CD14-positive monocyte (primary cell): ENCODE measurements at regions not wholly inside any gene's neighbourhood (a gene's known extent, or its start where the extent isn't known, plus 50 kb on each side); places are given as distances from the start of the nearest gene placed in this dataset.

Source experiments
- DNase-seq, 3 donors: peaks; one replicate each; pipeline ENCODE4 v3.0.0-alpha.2; 2011 to 2022
- H2AFZ ChIP-seq: 2 replicates; pipeline ENCODE4 v1.6.0; 2012; ENCODE audit warnings: mild to moderate bottlenecking, low read depth, low read length, inconsistent platforms; ENCODE audit not compliant: insufficient read depth, poor library complexity, severe bottlenecking
- H3K27ac ChIP-seq, 2 donors: 1 replicate in 1 of 2; 2 replicates in 1 of 2; pipeline ENCODE4 v1.5.1; 2012 to 2013; ENCODE audit warnings: low read length in 2 of 2, control low read depth in 1 of 2, inconsistent platforms in 1 of 2, low read depth in 1 of 2, mild to moderate bottlenecking in 1 of 2
- H3K27me3 ChIP-seq, 2 donors: one replicate each; pipeline versions ENCODE4 v1.6.0 to v1.6.1; 2011 to 2013; ENCODE audit warnings: low read length in 2 of 2; ENCODE audit not compliant: control insufficient read depth in 2 of 2, insufficient read depth in 2 of 2
- H3K36me3 ChIP-seq, 2 donors: replicated peaks in 1 of 2; 1 replicate in 1 of 2; 2 replicates in 1 of 2; pipeline versions ENCODE4 v1.5.1 to v1.6.1; 2012 to 2013; ENCODE audit warnings: low read length in 2 of 2, control low read depth in 1 of 2, inconsistent platforms in 1 of 2, mild to moderate bottlenecking in 1 of 2; ENCODE audit not compliant: insufficient read depth in 2 of 2, control insufficient read depth in 1 of 2
- H3K4me1 ChIP-seq, 2 donors: 1 replicate in 1 of 2; 2 replicates in 1 of 2; pipeline versions ENCODE4 v1.5.1 to v1.6.1; 2012 to 2013; ENCODE audit warnings: low read length in 2 of 2, control low read depth in 1 of 2, inconsistent platforms in 1 of 2, mild to moderate bottlenecking in 1 of 2, moderate library complexity in 1 of 2; ENCODE audit not compliant: insufficient read depth in 2 of 2, control insufficient read depth in 1 of 2
- H3K4me2 ChIP-seq: replicated peaks from 2 replicates; pipeline ENCODE3; 2012; ENCODE audit warnings: low read length, moderate library complexity, mild to moderate bottlenecking; ENCODE audit not compliant: poor library complexity, severe bottlenecking; ENCODE audit errors: extremely low read depth
- H3K4me3 ChIP-seq, 3 experiments: fragments of 200-600 bp in 1 of 3; sonication (generic) in 1 of 3; replicated peaks in 1 of 3; 1 replicate in 2 of 3; 2 replicates in 1 of 3; pipeline ENCODE4 v1.5.1; 2011 to 2013; ENCODE audit warnings: low read length in 3 of 3, mild to moderate bottlenecking in 3 of 3, control low read depth in 2 of 3, low read depth in 2 of 3, inconsistent platforms in 1 of 3, moderate library complexity in 1 of 3
- H3K79me2 ChIP-seq: 2 replicates; pipeline ENCODE4 v1.6.0; 2012; ENCODE audit warnings: mild to moderate bottlenecking, control low read depth, inconsistent platforms, low read length, moderate library complexity; ENCODE audit not compliant: insufficient read depth
- H3K9ac ChIP-seq: 2 replicates; pipeline ENCODE4 v1.6.0; 2017; ENCODE audit warnings: low read length, mild to moderate bottlenecking; ENCODE audit not compliant: insufficient read depth, poor library complexity, severe bottlenecking
- H3K9me3 ChIP-seq, 2 donors: replicated peaks in 1 of 2; 1 replicate in 1 of 2; 2 replicates in 1 of 2; pipeline versions ENCODE4 v1.5.1 to v1.6.1; 2012 to 2013; ENCODE audit warnings: low read length in 2 of 2, control low read depth in 1 of 2; ENCODE audit not compliant: control insufficient read depth in 1 of 2, insufficient read depth in 1 of 2
- H4K20me1 ChIP-seq: 2 replicates; pipeline ENCODE4 v1.6.0; 2012; ENCODE audit warnings: mild to moderate bottlenecking, low read length, control low read depth, moderate library complexity; ENCODE audit not compliant: insufficient read depth
- H3K27ac Mint-ChIP-seq, 7 donors: one replicate each; pipeline ENCODE4 v1.8.0; 2020; ENCODE audit warnings: mild to moderate bottlenecking in 7 of 7, mixed read lengths in 7 of 7, moderate library complexity in 6 of 7, inconsistent platforms in 2 of 7
- H3K27me3 Mint-ChIP-seq, 3 donors: one replicate each; pipeline ENCODE4 v1.8.0; 2021 to 2022; ENCODE audit warnings: low read depth in 3 of 3, mild to moderate bottlenecking in 3 of 3, mixed read lengths in 3 of 3, moderate library complexity in 3 of 3, inconsistent platforms in 1 of 3
- H3K36me3 Mint-ChIP-seq, 2 donors: one replicate each; pipeline ENCODE4 v1.8.0; 2020; ENCODE audit warnings: mixed read lengths in 2 of 2, inconsistent platforms in 1 of 2, mild to moderate bottlenecking in 1 of 2
- H3K4me1 Mint-ChIP-seq: one replicate; pipeline ENCODE4 v1.8.0; 2020; ENCODE audit warnings: mild to moderate bottlenecking, mixed read lengths
- H3K4me3 Mint-ChIP-seq, 2 donors: one replicate each; pipeline ENCODE4 v1.8.0; 2020; ENCODE audit warnings: mild to moderate bottlenecking in 2 of 2, mixed read lengths in 2 of 2, moderate library complexity in 1 of 2
- H3K9me3 Mint-ChIP-seq, 7 donors: one replicate each; pipeline ENCODE4 v1.8.0; 2020 to 2022; ENCODE audit warnings: mixed read lengths in 7 of 7, mild to moderate bottlenecking in 6 of 7, moderate library complexity in 6 of 7, inconsistent platforms in 2 of 7
- WGBS: methylation state at CpG from one replicate; pipeline ENCODE4 v1.1.5; 2013; ENCODE audit warnings: missing lambda C conversion rate; ENCODE audit not compliant: insufficient coverage; 5-methylcytosine and 5-hydroxymethylcytosine counted together
- intact Hi-C, 2 donors: fragments of 100-400 bp; cut with micrococcal nuclease; formaldehyde crosslinking; loops; one replicate each; pipeline versions ENCODE4 v1.15.0 to v1.15.1; 2023
- TF ChIP-seq, protein P1 (sequence below): fragments of 200-600 bp; IDR thresholded peaks from one replicate; pipeline ENCODE4 v1.8.0; 2022; ENCODE audit warnings: antibody characterized with exemption, mild to moderate bottlenecking

DNA sequence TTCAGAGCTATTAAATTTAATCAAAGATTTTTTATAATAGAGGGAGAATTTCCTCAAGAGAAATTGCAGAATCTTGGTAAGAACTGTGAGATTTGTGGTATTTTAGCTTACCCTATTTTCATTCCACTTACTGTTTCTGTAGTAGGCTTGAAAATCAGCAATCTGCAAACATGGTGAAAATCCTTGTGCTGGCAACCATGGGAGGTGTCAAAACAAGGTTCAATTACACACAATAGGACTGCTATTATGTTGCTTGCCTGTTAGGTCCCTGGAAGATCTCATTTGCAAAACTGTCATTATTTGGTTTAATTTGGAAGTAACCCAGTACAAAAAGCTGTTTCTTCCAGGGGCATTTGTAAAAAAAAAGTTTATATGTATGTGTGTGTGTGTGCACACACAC, 662.8 kb upstream of the SLITRK6 start:
- Histone ChIP-seq H3K36me3 (no peaks in the 10 kb centered on the region), H3K27me3 (no peaks in the 10 kb centered on the region), H2AFZ (no peak overlapping the region), H3K4me2 (no peak overlapping the region), H3K9ac (no peak overlapping the region), H3K79me2 (no peaks in the 10 kb centered on the region), H3K27ac (no peak overlapping the region), H4K20me1 (no peaks in the 10 kb centered on the region), H3K4me3 (no peak overlapping the region), H3K4me1 (no peaks in the 10 kb centered on the region), H3K9me3 (no peaks in the 10 kb centered on the region)
- Mint-ChIP-seq H3K9me3 (peaks cover 0 to 4% (median 2%) of the 10 kb centered on the region in 7 donors), H3K27ac (no peak overlapping the region), H3K4me3 (no peak overlapping the region), H3K4me1 (no peaks in the 10 kb centered on the region), H3K36me3 (no peaks in the 10 kb centered on the region), H3K27me3 (no peaks in the 10 kb centered on the region)
- no peak for DNase-seq
- intact Hi-C loops = no loop called here
- TF ChIP-seq, protein P1, sequence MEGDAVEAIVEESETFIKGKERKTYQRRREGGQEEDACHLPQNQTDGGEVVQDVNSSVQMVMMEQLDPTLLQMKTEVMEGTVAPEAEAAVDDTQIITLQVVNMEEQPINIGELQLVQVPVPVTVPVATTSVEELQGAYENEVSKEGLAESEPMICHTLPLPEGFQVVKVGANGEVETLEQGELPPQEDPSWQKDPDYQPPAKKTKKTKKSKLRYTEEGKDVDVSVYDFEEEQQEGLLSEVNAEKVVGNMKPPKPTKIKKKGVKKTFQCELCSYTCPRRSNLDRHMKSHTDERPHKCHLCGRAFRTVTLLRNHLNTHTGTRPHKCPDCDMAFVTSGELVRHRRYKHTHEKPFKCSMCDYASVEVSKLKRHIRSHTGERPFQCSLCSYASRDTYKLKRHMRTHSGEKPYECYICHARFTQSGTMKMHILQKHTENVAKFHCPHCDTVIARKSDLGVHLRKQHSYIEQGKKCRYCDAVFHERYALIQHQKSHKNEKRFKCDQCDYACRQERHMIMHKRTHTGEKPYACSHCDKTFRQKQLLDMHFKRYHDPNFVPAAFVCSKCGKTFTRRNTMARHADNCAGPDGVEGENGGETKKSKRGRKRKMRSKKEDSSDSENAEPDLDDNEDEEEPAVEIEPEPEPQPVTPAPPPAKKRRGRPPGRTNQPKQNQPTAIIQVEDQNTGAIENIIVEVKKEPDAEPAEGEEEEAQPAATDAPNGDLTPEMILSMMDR = no peak

DNA sequence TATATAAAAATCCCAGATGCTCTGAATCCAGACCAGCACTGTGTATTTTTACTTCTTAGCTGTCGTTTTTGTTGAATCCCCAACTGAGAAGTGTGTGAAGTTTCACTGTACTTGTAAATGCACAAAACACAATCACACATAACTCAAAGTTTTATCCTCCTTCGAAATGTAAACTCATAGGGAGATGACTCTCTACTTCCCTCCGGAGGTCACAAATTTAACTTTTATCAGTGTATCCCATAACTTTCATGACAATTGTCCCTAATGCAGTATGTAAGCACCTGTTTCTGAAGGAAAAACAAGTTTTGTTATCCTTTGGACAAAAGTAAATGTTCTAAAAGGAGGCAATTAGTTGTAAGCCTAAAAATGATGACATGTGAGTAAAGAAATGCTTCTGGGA, 665.0 kb upstream of the SLITRK6 start:
- Mint-ChIP-seq H3K27me3 (peaks cover 0 to 2% (median 0%) of the 10 kb centered on the region in 3 donors), H3K36me3 (no peaks in the 10 kb centered on the region), H3K9me3 (peaks cover 0 to 2% (median 0%) of the 10 kb centered on the region in 7 donors), H3K4me1 (no peaks in the 10 kb centered on the region), H3K27ac (no peak overlapping the region), H3K4me3 (no peak overlapping the region)
- no peak overlapping the region for H3K4me3 ChIP-seq
- no peaks in the 10 kb centered on the region for H3K4me1 ChIP-seq
- no peak overlapping the region for H2AFZ ChIP-seq
- no peaks in the 10 kb centered on the region for H3K9me3 ChIP-seq
- no peak overlapping the region for H3K9ac ChIP-seq
- TF ChIP-seq, protein P1 = no peak
- H3K27me3 ChIP-seq = no peaks in the 10 kb centered on the region
- H3K36me3 ChIP-seq = no peaks in the 10 kb centered on the region
- no peak overlapping the region for H3K27ac ChIP-seq
- H3K79me2 ChIP-seq = no peaks in the 10 kb centered on the region
- WGBS = no CpG with 5 or more reads among the region's 3 CpGs
- no peak for DNase-seq
- no peak overlapping the region for H3K4me2 ChIP-seq
- intact Hi-C loops = no loop called here
- H4K20me1 ChIP-seq = no peaks in the 10 kb centered on the region
